B cell (primary cell): ENCODE measurements at regions not wholly inside any gene's neighbourhood (a gene's known extent, or its start where the extent isn't known, plus 50 kb on each side); places are given as distances from the start of the nearest gene placed in this dataset.

Source experiments
- ATAC-seq: fragments of 200-7000 bp; cut with Tn5 transposase; one replicate; pipeline ENCODE4 v1.10.0; 2021; ENCODE audit warnings: low read depth, mild to moderate bottlenecking, moderate number of reproducible peaks, moderate library complexity
- CTCF ChIA-PET: fragments of 350-600 bp; sonication (Branson Sonifier 250); formaldehyde crosslinking; loops from one replicate; lab custom pipeline; 2021; ENCODE audit warnings: antibody characterized with exemption, inconsistent platforms; lab: Charles Lee
- POLR2A ChIA-PET: fragments of 350-600 bp; sonication (Branson Sonifier 250); formaldehyde crosslinking; loops from one replicate; lab custom pipeline; 2021; ENCODE audit warnings: antibody characterized with exemption; lab: Charles Lee
- DNase-seq: peaks from one replicate; pipeline ENCODE4 v3.0.0; 2013
- H2AFZ ChIP-seq: 2 replicates; pipeline ENCODE4 v1.6.1; 2012; ENCODE audit warnings: mild to moderate bottlenecking, low read depth, low read length; ENCODE audit not compliant: insufficient read depth, poor library complexity, severe bottlenecking
- H3K27ac ChIP-seq, 2 donors: 1 replicate in 1 of 2; 2 replicates in 1 of 2; pipeline ENCODE4 v1.5.1; 2012 to 2013; ENCODE audit warnings: low read length in 2 of 2, mild to moderate bottlenecking in 2 of 2, moderate library complexity in 1 of 2
- H3K27me3 ChIP-seq, 4 experiments: fragments of 200-600 bp in 1 of 4; sonication (generic) in 1 of 4; replicated peaks in 1 of 4; 1 replicate in 2 of 4; 2 replicates in 2 of 4; pipeline versions ENCODE4 v1.6.1 to v1.7.0; 2013 to 2016; ENCODE audit warnings: low read length in 3 of 4, mild to moderate bottlenecking in 2 of 4, mixed read lengths in 1 of 4, moderate library complexity in 1 of 4; ENCODE audit not compliant: insufficient read depth in 4 of 4, control insufficient read depth in 3 of 4; ENCODE audit errors: control extremely low read depth in 1 of 4
- H3K36me3 ChIP-seq, 2 experiments: replicated peaks in 1 of 2; 1 replicate in 1 of 2; 2 replicates in 1 of 2; pipeline versions ENCODE4 v1.6.1 to v1.7.1; 2013; ENCODE audit warnings: low read length in 1 of 2; ENCODE audit not compliant: insufficient read depth in 2 of 2, control insufficient read depth in 1 of 2; ENCODE audit errors: control extremely low read depth in 1 of 2, extremely low read depth in 1 of 2
- H3K4me1 ChIP-seq, 2 donors: fragments of 200-600 bp in 1 of 2; sonication (generic) in 1 of 2; 1 replicate in 1 of 2; 2 replicates in 1 of 2; pipeline versions ENCODE4 v1.5.1 to v1.6.1; 2013 to 2017; ENCODE audit warnings: low read length in 2 of 2; ENCODE audit not compliant: control insufficient read depth in 2 of 2, insufficient read depth in 2 of 2
- H3K4me2 ChIP-seq: replicated peaks from 2 replicates; pipeline ENCODE3; 2012; ENCODE audit warnings: mild to moderate bottlenecking, low read depth, low read length; ENCODE audit not compliant: poor library complexity, severe bottlenecking
- H3K4me3 ChIP-seq, 5 experiments: fragments of 200-600 bp in 1 of 5; sonication (generic) in 1 of 5; 1 replicate in 3 of 5; 2 replicates in 2 of 5; pipeline versions ENCODE4 v1.5.1 to v1.7.0; 2011 to 2016; ENCODE audit warnings: low read length in 4 of 5, mild to moderate bottlenecking in 4 of 5, low read depth in 2 of 5, control low read depth in 1 of 5, moderate library complexity in 1 of 5; ENCODE audit not compliant: insufficient read depth in 1 of 5; ENCODE audit errors: control extremely low read depth in 1 of 5, extremely low read depth in 1 of 5
- H3K79me2 ChIP-seq: fragments of 200-600 bp; sonication (generic); one replicate; pipeline ENCODE4 v1.6.0; 2016; ENCODE audit warnings: low read length; ENCODE audit not compliant: control insufficient read depth, insufficient read depth
- H3K9ac ChIP-seq: fragments of 200-600 bp; sonication (generic); 2 replicates; pipeline ENCODE4 v1.6.1; 2017; ENCODE audit warnings: mild to moderate bottlenecking, low read length, moderate library complexity
- H3K9me3 ChIP-seq, 3 donors: one replicate each; pipeline versions ENCODE4 v1.6.1 to v1.7.1; 2013; ENCODE audit warnings: low read length in 2 of 3; ENCODE audit not compliant: control insufficient read depth in 2 of 3, insufficient read depth in 1 of 3; ENCODE audit errors: control extremely low read depth in 1 of 3
- H4K20me1 ChIP-seq: 2 replicates; pipeline ENCODE4 v1.6.0; 2012; ENCODE audit warnings: mild to moderate bottlenecking, low read length; ENCODE audit not compliant: insufficient read depth, control insufficient read depth, poor library complexity, severe bottlenecking
- H3K27ac Mint-ChIP-seq: one replicate; pipeline ENCODE4 v1.8.0; 2021; ENCODE audit warnings: mixed read lengths
- H3K27me3 Mint-ChIP-seq: one replicate; pipeline ENCODE4 v1.8.0; 2021; ENCODE audit warnings: mixed read lengths
- H3K4me1 Mint-ChIP-seq: one replicate; pipeline ENCODE4 v1.8.0; 2021; ENCODE audit warnings: mixed read lengths
- H3K4me3 Mint-ChIP-seq: one replicate; pipeline ENCODE4 v1.8.0; 2021; ENCODE audit warnings: mixed read lengths
- H3K9me3 Mint-ChIP-seq: one replicate; pipeline ENCODE4 v1.8.0; 2022; ENCODE audit warnings: mixed read lengths; ENCODE audit not compliant: insufficient read depth
- EZH2 ChIP-seq: IDR thresholded peaks from 2 replicates; pipeline ENCODE4 v1.6.1; 2012; ENCODE audit warnings: borderline replicate concordance, low read depth, mild to moderate bottlenecking, moderate library complexity, low read length; ENCODE audit not compliant: insufficient read depth, poor library complexity, severe bottlenecking
- WGBS: methylation state at CpG from one replicate; pipeline ENCODE4 v1.1.5; 2013; ENCODE audit warnings: missing lambda C conversion rate; ENCODE audit not compliant: insufficient coverage; 5-methylcytosine and 5-hydroxymethylcytosine counted together
- intact Hi-C: fragments of 100-400 bp; cut with micrococcal nuclease; formaldehyde crosslinking; loops from one replicate; pipeline ENCODE4 v1.10.0; 2022
- TF ChIP-seq, protein P1 (sequence below): fragments of 200-600 bp; IDR thresholded peaks from one replicate; pipeline ENCODE4 v1.8.0; 2022; ENCODE audit warnings: antibody characterized with exemption, mild to moderate bottlenecking

DNA sequence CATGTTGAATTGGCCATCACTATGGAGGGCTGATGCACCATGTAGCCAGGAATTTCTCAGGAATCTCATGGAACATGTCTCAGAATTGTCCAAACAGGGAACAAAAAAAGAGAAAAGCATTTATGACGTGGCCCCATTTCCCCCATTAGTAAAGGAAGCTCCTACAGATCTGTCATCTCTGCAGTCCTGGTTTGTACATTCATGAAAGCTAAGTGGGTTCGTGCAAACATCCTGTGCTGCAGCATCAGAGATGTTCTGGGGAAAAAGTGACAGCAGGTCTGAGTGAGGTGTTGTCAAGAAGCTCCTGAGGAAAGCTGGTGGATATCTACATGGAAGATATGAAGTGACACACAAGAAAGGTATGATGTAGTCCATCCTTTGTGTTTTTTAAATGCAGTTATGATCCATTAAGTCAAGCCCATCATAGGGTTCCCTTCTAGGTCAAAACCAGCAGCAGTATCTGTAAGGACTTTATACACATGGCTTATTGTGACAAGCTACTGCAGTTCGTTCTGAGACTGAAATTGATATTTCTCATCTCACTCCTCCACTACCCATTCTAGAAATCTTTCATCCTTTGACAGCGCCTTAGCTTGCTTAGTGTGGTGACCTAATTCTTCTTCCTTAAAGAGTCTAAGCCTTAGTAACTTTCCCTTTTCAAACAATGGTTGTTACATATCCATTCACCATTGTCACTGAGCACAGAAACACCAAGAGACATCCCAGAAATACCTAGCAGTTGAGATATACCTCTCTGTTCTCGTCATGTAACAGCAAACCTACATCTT is 200.0 kb upstream of the TCF21 start:
- CTCF ChIA-PET = no interaction called here
- intact Hi-C loops = no loop called here

GRCh38 chr6:133689863-133690262 is 199.1 kb upstream of the TCF21 start:
- H3K4me2 ChIP-seq = no peak overlapping the region
- ATAC-seq (no peak), DNase-seq (no peak)
- intact Hi-C loops = no loop called here
- H3K4me3 Mint-ChIP-seq = no peak overlapping the region
- H3K9ac ChIP-seq = no peak overlapping the region
- no peak overlapping the region for H3K27ac Mint-ChIP-seq
- H3K9me3 ChIP-seq = no peaks in the 10 kb centered on the region
- ChIA-PET POLR2A (no interaction called here), CTCF (no interaction called here)
- no peak overlapping the region for H3K27ac ChIP-seq
- H3K9me3 Mint-ChIP-seq = peaks cover 7% of the 10 kb centered on the region
- TF ChIP-seq, protein P1, sequence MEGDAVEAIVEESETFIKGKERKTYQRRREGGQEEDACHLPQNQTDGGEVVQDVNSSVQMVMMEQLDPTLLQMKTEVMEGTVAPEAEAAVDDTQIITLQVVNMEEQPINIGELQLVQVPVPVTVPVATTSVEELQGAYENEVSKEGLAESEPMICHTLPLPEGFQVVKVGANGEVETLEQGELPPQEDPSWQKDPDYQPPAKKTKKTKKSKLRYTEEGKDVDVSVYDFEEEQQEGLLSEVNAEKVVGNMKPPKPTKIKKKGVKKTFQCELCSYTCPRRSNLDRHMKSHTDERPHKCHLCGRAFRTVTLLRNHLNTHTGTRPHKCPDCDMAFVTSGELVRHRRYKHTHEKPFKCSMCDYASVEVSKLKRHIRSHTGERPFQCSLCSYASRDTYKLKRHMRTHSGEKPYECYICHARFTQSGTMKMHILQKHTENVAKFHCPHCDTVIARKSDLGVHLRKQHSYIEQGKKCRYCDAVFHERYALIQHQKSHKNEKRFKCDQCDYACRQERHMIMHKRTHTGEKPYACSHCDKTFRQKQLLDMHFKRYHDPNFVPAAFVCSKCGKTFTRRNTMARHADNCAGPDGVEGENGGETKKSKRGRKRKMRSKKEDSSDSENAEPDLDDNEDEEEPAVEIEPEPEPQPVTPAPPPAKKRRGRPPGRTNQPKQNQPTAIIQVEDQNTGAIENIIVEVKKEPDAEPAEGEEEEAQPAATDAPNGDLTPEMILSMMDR = no peak
- TF ChIP-seq EZH2 = no peak
- 85% methylated on average over 5 of the region's 5 CpGs for WGBS
- H3K27me3 ChIP-seq = peaks cover 0 to 3% (median 0%) of the 10 kb centered on the region in 4 experiments
- no peak overlapping the region for H2AFZ ChIP-seq
- no peaks in the 10 kb centered on the region for H3K27me3 Mint-ChIP-seq
- H3K36me3 ChIP-seq = no peaks in the 10 kb centered on the region
- H3K4me1 ChIP-seq = no peaks in the 10 kb centered on the region
- no peak overlapping the region for H3K4me3 ChIP-seq
- H3K4me1 Mint-ChIP-seq = no peaks in the 10 kb centered on the region
- no peaks in the 10 kb centered on the region for H3K79me2 ChIP-seq
- no peaks in the 10 kb centered on the region for H4K20me1 ChIP-seq

More for the DNA sequence above, 200.0 kb upstream of the TCF21 start:
- Histone ChIP-seq H3K4me2 (no peak overlapping the region), H3K4me1 (no peaks in the 10 kb centered on the region), H3K9me3 (no peaks in the 10 kb centered on the region), H3K27me3 (peaks cover 0 to 3% (median 0%) of the 10 kb centered on the region in 4 experiments), H4K20me1 (no peaks in the 10 kb centered on the region), H3K36me3 (no peaks in the 10 kb centered on the region), H2AFZ (no peak overlapping the region), H3K4me3 (no peak overlapping the region), H3K79me2 (no peaks in the 10 kb centered on the region), H3K9ac (no peak overlapping the region), H3K27ac (no peak overlapping the region)
- WGBS = 78% methylated on average over 3 of the region's 5 CpGs
- no peaks in the 10 kb centered on the region for H3K27me3 Mint-ChIP-seq
- no peak overlapping the region for H3K27ac Mint-ChIP-seq
- ATAC-seq = no peak
- DNase-seq = no peak
- TF ChIP-seq EZH2 = no peak
- TF ChIP-seq, protein P1 = no peak
- POLR2A ChIA-PET = no interaction called here
- H3K4me3 Mint-ChIP-seq = no peak overlapping the region
- peaks cover 5% of the 10 kb centered on the region for H3K9me3 Mint-ChIP-seq
- H3K4me1 Mint-ChIP-seq = no peaks in the 10 kb centered on the region
